Mucosa of stomach (tissue), 1 donor: ENCODE measurements at regions not wholly inside any gene's neighbourhood (a gene's known extent, or its start where the extent isn't known, plus 50 kb on each side); places are given as distances from the start of the nearest gene placed in this dataset.

Experiments used
- H3K27me3 ChIP-seq: one replicate; pipeline ENCODE4 v1.7.0; 2013; ENCODE audit warnings: mild to moderate bottlenecking, low read length; ENCODE audit not compliant: control insufficient read depth, insufficient read depth
- H3K36me3 ChIP-seq: one replicate; pipeline ENCODE4 v1.7.0; 2013; ENCODE audit warnings: low read length; ENCODE audit not compliant: control insufficient read depth, insufficient read depth
- H3K4me1 ChIP-seq: one replicate; pipeline ENCODE4 v1.7.0; 2013; ENCODE audit warnings: mild to moderate bottlenecking, low read length; ENCODE audit not compliant: control insufficient read depth, insufficient read depth
- H3K4me3 ChIP-seq: one replicate; pipeline ENCODE4 v1.7.0; 2013; ENCODE audit warnings: low read length
- H3K9ac ChIP-seq: one replicate; pipeline ENCODE4 v1.7.0; 2013; ENCODE audit warnings: mild to moderate bottlenecking, low read length, moderate library complexity
- H3K9me3 ChIP-seq: one replicate; pipeline ENCODE4 v1.7.0; 2013; ENCODE audit warnings: mild to moderate bottlenecking, low read length, moderate library complexity; ENCODE audit not compliant: control insufficient read depth
- donor health status: Pancreatic carcinoma.

DNA sequence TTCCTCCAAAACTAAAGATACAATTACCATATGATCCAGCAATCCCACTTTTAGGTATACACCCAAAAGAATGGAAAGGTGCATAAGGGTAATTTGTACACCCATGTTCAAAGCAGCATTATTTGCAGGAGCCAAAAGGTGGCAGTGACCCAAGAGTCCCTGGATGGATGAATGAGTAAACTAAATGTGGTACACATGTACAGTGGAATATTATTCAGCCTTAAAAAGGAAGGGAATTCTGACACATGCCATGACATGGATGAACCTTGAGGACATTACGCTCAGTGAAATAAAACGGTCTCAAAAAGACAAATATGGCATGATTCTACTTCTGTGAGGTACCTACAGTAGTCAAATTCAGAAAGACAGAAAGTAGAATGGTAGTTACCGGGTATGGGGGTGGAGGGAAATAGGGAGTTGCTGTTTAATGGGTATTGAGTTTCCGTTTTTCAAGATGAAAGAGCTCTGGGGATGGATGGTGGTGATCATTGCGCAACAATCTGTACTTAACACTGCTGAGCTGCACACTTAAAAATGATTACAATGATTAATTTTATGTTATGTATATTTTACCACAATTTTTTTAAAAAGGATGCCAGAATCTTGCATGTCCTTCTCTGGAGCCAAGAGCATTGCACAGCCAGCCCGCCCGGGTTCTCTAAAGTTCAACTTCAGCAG lies 518.9 kb upstream of the JARID2 start:
- Histone ChIP-seq H3K27me3 (no peaks in the 10 kb centered on the region), H3K9ac (no peak overlapping the region), H3K4me1 (no peaks in the 10 kb centered on the region), H3K4me3 (no peak overlapping the region), H3K36me3 (no peaks in the 10 kb centered on the region), H3K9me3 (no peaks in the 10 kb centered on the region)

- H3K9ac ChIP-seq: no peak overlapping the region
Observed at GRCh38 chr6:14727494-14728395, 518.1 kb upstream of the JARID2 start.

GRCh38 chr6:14728396-14729024 lies 517.4 kb upstream of the JARID2 start:
- H3K4me3 ChIP-seq: no peak overlapping the region
- no peaks in the 10 kb centered on the region for H3K36me3 ChIP-seq
- H3K4me1 ChIP-seq: no peaks in the 10 kb centered on the region
- no peaks in the 10 kb centered on the region for H3K9me3 ChIP-seq
- no peaks in the 10 kb centered on the region for H3K27me3 ChIP-seq
- no peak overlapping the region for H3K9ac ChIP-seq

More at GRCh38 chr6:14727494-14728395, 518.1 kb upstream of the JARID2 start:
- no peaks in the 10 kb centered on the region for H3K4me1 ChIP-seq
- no peaks in the 10 kb centered on the region for H3K9me3 ChIP-seq
- H3K4me3 ChIP-seq: no peak overlapping the region
- no peaks in the 10 kb centered on the region for H3K36me3 ChIP-seq
- H3K27me3 ChIP-seq: no peaks in the 10 kb centered on the region

- H3K9me3 ChIP-seq: no peaks in the 10 kb centered on the region
- no peaks in the 10 kb centered on the region for H3K27me3 ChIP-seq
- H3K9ac ChIP-seq: no peak overlapping the region
- H3K4me1 ChIP-seq: peaks cover 4% of the 10 kb centered on the region
- no peak overlapping the region for H3K4me3 ChIP-seq
- H3K36me3 ChIP-seq: no peaks in the 10 kb centered on the region
Observed at GRCh38 chr6:14729129-14729871, 516.6 kb upstream of the JARID2 start.

- Histone ChIP-seq H3K4me3 (no peak overlapping the region), H3K9me3 (no peaks in the 10 kb centered on the region), H3K36me3 (no peaks in the 10 kb centered on the region), H3K27me3 (no peaks in the 10 kb centered on the region), H3K4me1 (peaks cover 7% of the 10 kb centered on the region), H3K9ac (no peak overlapping the region)
Observed at GRCh38 chr6:14730654-14731053, 515.2 kb upstream of the JARID2 start.

DNA sequence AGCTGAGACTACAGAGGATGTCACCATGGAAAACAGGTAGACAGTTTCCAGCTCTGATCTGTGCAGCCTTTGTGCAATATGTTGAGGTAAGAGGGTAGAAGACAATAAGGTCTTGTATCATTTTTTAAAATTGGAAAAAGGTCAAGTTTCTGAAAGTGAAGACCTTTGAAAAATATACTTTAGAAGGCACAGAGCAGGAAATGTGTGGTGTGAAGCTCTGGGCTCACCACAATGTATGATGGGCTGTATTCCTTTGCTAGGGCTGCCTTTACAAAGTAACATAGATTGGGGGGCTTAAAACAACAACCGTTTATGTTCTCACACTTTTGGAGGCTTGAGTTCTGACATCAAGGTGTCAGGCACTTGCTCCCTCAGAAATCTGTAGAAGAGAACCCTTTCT lies 514.3 kb upstream of the JARID2 start:
- Histone ChIP-seq H3K27me3 (no peaks in the 10 kb centered on the region), H3K36me3 (no peaks in the 10 kb centered on the region), H3K9ac (no peak overlapping the region), H3K4me3 (no peak overlapping the region), H3K9me3 (no peaks in the 10 kb centered on the region), H3K4me1 (peaks cover 7% of the 10 kb centered on the region)

GRCh38 chr6:14732226-14732843 lies 513.5 kb upstream of the JARID2 start:
- Histone ChIP-seq H3K9ac (no peak overlapping the region), H3K27me3 (no peaks in the 10 kb centered on the region), H3K4me1 (peaks cover 7% of the 10 kb centered on the region), H3K9me3 (no peaks in the 10 kb centered on the region), H3K36me3 (no peaks in the 10 kb centered on the region), H3K4me3 (no peak overlapping the region)

- Histone ChIP-seq H3K27me3 (no peaks in the 10 kb centered on the region), H3K4me1 (peaks cover 7% of the 10 kb centered on the region), H3K36me3 (no peaks in the 10 kb centered on the region), H3K9me3 (no peaks in the 10 kb centered on the region), H3K4me3 (no peak overlapping the region), H3K9ac (no peak overlapping the region)
Observed at GRCh38 chr6:14732844-14733757, 512.8 kb upstream of the JARID2 start.

DNA sequence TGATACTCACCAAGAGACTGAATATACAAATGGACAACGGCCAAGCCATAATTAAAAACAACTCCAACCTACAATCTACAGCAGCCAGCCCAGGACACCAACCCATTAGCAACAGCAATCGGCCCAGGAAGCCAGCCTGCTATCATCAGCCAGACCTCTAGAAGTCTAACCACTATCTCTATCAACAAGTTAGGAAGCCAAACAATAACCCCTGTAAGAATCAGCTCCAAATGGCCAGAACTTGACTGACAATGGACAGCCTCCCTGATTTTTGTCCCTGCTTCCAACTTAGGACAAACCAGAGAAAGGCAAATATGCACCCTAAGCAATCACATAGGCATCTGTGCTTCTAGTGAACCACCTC lies 511.8 kb upstream of the JARID2 start:
- Histone ChIP-seq H3K9ac (no peak overlapping the region), H3K4me1 (peaks cover 7% of the 10 kb centered on the region)

GRCh38 chr6:14734416-14735340 lies 511.2 kb upstream of the JARID2 start:
- Histone ChIP-seq H3K36me3 (no peaks in the 10 kb centered on the region), H3K27me3 (no peaks in the 10 kb centered on the region), H3K4me1 (peaks cover 7% of the 10 kb centered on the region)

More for the DNA sequence above, 511.8 kb upstream of the JARID2 start:
- no peak overlapping the region for H3K4me3 ChIP-seq
- H3K36me3 ChIP-seq: no peaks in the 10 kb centered on the region
- no peaks in the 10 kb centered on the region for H3K27me3 ChIP-seq
- no peaks in the 10 kb centered on the region for H3K9me3 ChIP-seq

More at GRCh38 chr6:14734416-14735340, 511.2 kb upstream of the JARID2 start:
- Histone ChIP-seq H3K4me3 (no peak overlapping the region), H3K9me3 (no peaks in the 10 kb centered on the region), H3K9ac (no peak overlapping the region)
